ENCODE measurements at regions not wholly inside any gene's neighbourhood (a gene's known extent, or its start where the extent isn't known, plus 50 kb on each side); places are given as distances from the start of the nearest gene placed in this dataset.
A peak's percentile ranks its signal among the peaks of the same experiment; 100 is the strongest.
"Not testable (repeated sequence)": the region's sequence is repeated elsewhere in the genome, so short reads cannot be mapped to it uniquely, and the experiment has no call there.

DNA sequence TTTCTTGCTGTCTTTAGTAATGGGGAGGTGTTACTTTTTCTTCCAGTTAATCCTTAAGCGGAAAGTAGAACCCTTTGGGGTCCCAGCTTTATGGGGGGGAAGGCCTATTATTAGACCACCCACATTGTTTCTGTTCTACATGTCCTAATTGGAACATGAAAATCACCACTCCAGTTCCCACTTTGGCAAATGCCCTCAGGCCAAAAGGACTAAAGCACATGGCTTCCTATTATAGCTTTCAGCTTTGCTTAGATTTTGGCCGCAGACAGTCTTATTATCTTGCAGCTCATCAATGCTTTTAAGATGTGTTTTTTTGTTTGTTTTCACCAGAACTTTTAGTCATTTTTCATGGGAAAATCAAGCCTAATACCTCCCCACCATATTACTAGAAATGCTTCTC lies 296.8 kb upstream of the ANKH start:
- no peak for DNase-seq

DNA sequence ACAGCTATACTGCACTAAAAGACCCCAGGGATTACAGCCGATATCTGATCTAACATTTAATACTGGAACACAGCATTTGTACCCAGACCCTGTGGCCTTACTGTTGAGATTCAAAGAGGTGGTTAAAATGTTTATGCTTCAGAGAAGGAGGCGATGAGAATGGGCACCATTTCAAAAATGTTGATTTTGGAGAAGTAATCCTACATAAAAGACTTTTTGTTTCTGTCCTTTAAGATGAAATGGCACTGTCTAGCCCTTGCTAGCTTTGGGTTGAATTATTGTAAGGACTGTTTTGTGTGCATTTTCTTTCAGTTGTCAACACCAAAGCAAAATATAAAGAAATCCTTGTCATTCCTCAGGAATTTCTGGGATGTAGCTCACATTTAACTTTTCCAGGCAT lies 288.5 kb upstream of the ANKH start:
- DNase-seq: no peak

GRCh38 chr5:15159606-15160005 lies 288.0 kb upstream of the ANKH start:
- DNase-seq: no peak

GRCh38 chr5:15142458-15142857 lies 270.9 kb upstream of the ANKH start:
- no peak for DNase-seq

- DNase-seq: no peak
Measured at GRCh38 chr5:15137414-15137813, 265.8 kb upstream of the ANKH start.

GRCh38 chr5:15135661-15136060 lies 264.1 kb upstream of the ANKH start:
- no peak for DNase-seq

DNA sequence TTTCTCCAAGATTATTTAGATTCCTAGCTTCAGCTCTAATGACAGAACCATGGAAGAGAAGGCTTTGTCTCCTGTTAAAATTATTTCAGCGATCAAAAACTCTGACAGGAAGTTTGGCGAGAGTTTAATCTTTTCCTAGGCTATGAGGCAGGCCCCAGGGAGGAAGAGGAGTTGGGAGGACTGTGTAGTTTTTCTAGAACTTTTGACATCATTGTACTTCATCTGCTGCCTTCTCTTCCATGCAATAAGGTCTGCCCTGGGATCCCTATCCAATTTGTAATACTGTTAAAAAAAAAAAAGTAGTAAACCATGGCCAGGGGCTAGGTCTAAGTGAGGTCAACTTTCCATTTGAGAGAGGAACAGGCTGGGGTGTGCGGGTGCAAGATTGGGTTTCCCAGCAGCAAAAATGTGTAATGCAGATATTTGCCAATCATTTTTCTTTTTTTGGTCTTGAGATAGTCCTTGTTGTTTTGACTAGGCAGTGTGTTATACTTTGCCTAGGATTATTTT lies 261.9 kb upstream of the ANKH start:
- DNase-seq: no peak

DNA sequence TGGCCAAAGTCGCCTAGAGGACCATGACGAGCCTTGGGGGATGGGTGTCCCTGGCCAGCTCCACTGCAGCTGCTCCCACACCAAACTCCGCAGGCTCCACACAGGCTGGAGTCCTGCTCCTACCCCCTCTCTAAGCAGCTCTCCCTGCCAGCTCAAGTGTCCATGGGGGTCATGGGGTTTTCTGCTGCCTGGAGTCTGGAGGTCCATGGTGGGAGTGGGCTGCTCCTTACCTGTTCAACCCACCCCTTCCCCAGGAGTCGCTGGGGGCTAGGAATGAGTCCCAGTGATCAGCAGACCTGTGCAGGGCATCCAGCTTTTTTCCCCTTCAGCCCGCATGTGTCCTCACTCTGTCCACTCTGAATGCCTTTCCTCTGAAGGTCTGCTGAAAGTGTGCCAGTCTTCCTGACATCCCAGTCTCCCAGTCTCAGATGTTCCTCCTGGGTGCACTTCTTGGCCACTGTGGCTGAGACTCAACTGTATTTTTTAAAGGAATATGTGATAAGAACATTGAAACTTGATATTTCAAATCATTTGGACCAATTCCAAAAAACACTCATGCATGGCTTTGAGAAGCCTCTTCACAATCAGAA lies 261.3 kb upstream of the ANKH start:
- no peak for DNase-seq

DNA sequence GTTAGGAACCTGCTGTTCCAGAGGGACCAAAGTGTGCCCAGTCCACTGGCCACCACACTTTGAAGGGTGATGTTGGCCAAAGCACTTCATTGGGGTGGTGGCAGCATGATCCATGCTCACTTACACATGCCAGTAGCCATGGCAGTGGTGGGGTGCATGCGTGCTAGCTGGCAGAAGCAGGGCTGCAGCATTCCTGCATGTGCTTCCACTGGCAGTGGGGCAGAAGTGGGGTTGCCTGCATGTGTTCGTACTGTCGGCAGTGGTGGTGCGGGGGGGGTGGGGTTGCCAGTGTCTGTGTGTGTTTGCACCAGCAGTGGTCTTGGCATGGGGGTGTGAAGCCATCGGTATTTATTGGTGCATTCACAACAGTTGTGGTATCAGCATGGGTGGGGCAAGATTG lies 260.3 kb upstream of the ANKH start:
- DNase-seq: no peak

DNA sequence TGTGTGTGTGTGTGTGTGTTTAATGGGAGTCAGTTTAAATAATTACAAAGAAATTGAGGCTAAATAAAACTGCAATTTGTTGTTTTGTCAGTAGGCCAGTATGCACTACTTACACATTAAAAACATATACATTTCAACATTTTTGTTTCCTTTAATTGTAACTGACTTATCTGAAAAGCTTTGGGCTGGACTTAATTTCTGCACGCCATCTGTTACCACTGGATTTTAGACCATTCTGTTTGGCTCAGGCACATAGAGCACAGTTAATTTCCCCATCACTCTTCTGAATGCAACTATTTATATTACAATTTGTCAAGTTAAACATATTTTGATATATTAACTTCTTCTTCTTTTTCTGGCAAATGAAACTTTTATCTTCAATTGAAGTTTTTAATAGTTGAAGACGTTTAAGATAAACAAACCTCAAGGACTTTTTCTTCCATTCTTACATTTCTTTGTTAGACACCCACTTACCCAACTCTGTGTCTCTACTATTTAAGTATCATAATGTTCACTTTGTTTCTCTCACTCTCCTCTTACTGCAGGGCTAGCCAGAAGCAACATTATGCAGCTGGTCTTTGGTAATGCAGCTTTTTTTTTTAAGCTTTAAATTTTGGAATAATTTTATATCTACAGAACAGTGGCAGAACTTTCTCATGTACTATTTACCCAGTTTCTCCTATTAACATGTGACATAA lies 253.4 kb upstream of the ANKH start:
- DNase-seq: no peak

DNA sequence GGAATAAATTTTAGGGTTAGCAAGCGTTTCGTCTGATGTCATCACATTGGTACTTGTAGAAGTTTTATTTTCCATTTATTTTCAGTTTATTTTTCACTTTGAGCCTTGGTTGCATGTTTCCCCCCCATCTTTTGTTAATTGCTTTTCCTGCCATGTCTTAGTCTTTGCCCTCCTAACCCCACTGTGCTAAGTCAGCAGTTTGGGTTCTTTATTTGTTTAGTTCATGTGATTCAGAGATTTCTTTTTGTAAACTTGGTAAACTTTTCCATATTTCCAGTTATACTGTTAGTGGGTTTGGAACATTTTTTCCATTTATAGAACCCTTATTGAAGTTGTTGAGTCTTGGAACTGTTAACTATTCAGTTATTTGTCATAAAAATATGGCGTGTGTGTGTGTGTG lies 252.9 kb upstream of the ANKH start:
- DNase-seq: no peak

- no peak for DNase-seq
Measured at GRCh38 chr5:15117688-15118087, 246.1 kb upstream of the ANKH start.

GRCh38 chr5:15116996-15117395 lies 245.4 kb upstream of the ANKH start:
- no peak for DNase-seq

DNA sequence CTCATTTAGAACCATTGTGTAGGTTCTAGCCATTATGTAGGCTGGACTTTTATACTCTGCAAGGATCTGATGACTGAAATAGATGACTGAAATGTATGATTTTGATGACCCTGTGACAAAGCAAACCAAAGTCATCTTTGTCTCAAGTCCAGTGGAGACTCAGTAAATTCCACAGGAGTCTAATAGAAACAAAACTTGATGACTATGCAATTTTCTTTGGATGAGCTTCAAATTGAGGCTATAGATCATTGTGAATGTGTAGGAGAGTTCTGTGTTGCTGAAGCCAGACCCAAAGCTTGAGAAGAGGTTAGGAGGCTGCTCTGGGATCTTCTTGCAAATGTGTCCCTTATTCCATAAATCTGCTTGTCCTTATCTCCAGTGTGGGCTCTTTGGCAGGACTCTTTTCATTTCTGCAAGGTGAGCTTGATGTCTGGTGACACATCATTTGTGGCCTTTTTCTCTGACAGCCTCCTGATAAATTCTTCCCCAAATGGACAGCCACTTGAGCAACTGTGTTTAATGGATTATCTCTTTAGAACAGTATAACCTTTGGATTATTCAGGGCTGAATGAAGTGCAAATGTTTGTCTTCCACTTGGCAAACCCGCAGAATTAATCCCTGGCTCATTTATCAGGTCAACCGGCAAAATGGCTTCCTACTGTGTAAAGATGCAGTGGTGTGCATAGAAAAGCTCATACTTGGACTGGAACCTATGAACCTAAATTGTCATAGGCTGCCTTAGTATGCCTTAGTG lies 235.1 kb upstream of the ANKH start:
- DNase-seq: no peak

DNA sequence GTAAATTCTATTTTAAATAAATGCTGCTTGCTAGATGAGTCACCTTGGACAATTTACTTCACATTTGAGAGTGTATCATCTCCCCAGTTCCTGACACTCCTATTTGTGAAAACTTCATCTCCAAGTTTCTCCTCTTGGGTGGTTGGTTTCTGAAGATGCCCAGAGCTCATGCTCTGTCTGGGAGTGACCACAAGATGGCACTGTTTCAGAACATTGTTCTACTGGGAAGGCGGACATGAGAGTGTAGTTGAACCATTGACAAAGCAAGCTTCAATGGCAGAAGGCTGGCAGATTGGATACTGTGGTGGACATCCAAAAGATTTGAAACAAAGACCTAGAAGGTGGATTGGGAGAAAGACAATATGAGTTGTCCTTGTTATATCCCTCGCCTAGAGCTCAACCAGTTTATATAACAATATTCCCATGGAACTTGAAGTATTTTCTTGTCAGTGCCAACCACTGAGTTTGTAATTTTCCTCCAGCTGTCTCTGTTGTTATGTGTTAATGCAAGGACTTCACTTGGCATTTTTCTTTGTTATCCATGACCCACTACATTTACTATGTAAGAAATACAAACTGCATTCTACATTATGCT lies 234.3 kb upstream of the ANKH start:
- DNase-seq: peak; percentile 31

DNA sequence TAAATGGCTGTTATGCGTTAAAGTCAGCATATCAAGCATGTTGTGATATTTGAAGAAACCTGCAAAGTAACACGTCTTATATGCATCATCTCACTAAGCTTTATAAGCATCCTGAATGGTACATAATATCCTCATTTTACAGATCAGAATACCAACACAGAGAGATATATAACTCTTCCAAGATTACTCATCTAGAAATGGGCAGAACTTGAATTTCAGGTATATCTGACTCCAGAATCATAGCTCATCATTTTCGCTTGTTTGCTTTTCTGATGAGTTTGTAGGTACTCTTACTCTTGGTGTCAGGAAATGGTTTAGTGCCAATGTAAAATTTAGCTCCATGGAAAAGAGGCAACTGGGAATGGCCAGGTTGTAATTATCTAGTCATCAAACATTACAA lies 232.3 kb upstream of the ANKH start:
- DNase-seq: no peak

DNA sequence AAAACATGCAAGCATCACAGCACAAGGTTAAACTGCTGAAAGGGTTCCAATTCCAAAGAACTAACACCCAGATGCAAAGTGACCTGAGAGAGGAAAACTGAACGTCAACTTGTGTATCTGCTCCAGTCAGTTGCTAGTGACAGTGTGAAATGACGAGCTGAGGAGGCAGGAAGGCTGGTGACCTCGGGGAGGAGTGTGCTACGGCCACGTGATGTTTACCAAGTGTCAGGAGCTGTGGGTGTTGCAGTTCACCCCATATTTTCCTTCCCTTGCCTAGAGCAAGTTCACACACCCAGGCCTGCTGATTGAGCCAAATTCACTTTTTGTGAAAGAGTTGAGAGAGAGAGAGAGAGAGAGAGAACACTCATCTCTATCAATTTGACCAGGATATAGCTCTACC lies 231.6 kb upstream of the ANKH start:
- no peak for DNase-seq

DNA sequence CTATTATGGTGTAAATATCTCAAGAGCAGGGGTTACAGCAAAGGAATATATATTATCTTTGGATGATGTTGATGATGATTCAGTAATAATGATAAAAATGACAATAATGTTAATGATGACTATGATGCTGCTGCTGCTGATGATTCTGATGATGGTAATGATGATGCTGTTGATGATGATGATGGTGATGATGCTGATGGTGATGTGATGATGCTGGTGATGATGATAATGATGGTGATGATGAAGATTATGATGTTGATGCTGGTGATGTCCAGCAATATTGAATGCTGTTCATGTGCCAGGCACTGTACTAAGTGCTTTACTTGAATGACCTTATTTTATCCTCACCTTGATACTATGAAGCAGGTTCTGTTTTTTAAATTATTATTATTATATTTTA lies 226.0 kb upstream of the ANKH start:
- no peak for DNase-seq

- not testable (repeated sequence) for DNase-seq
Measured at GRCh38 chr5:15096686-15097085, 225.1 kb upstream of the ANKH start.

DNA sequence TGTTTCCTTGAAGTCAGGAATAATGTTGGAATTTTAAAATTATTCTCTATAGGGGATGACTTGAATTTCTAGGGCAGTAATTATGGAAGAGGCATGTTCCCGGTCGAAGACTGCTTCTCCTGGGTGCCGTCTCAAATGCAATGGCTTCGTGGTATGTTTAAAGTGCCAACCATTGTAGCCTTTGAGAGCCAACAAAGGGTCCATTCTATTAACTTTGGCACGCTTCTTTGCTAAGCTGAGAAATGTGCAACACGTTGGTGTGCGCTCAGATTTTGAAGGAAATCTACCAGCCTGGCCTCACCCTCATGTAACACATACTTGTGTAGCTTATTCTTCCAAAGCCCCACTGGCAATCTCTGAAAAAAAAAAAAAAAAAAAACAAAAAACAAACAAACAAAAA lies 221.2 kb upstream of the ANKH start:
- no peak for DNase-seq

- no peak for DNase-seq
Measured at GRCh38 chr5:15085671-15086070, 214.1 kb upstream of the ANKH start.

GRCh38 chr5:15082096-15082495 lies 210.5 kb upstream of the ANKH start:
- no peak for DNase-seq

GRCh38 chr5:15080219-15080618 lies 208.6 kb upstream of the ANKH start:
- DNase-seq: no peak

- no peak for DNase-seq
Measured at GRCh38 chr5:15079566-15079965, 208.0 kb upstream of the ANKH start.

Data from COR-L47 (cell line).